ENCODE measurements at regions not wholly inside any gene's neighbourhood (a gene's known extent, or its start where the extent isn't known, plus 50 kb on each side); places are given as distances from the start of the nearest gene placed in this dataset.
"Not testable (repeated sequence)": the region's sequence is repeated elsewhere in the genome, so short reads cannot be mapped to it uniquely, and the experiment has no call there.

- no peaks in the 10 kb centered on the region for H3K79me2 ChIP-seq (ENCODE audit: insufficient read depth, low read length)
- H3K4me2 ChIP-seq (ENCODE audit: insufficient read depth, insufficient read length, low read length), result no peak overlapping the region
- H3K23ac ChIP-seq (ENCODE audit: insufficient read length, low read depth, low read length), result no peak overlapping the region
- H3K14ac ChIP-seq (ENCODE audit: insufficient read depth, low read length), result no peak overlapping the region
- H4K91ac ChIP-seq (ENCODE audit: insufficient read length, low read depth, low read length), result no peak overlapping the region
- H3K9ac ChIP-seq (ENCODE audit: extremely low read depth, insufficient read length, low read length), result no peak overlapping the region
- no peak overlapping the region for H2BK5ac ChIP-seq (ENCODE audit: insufficient read length, low read length)
- H3T11ph ChIP-seq (ENCODE audit: low read length), result no peak overlapping the region
- no peak overlapping the region for H2BK15ac ChIP-seq (ENCODE audit: low read depth, low read length)
- no peaks in the 10 kb centered on the region; the same call in 1 of the 2 replicates for H3K27me3 Mint-ChIP-seq (ENCODE audit: low read depth)
- no peaks in the 10 kb centered on the region for H3K79me1 ChIP-seq (ENCODE audit: insufficient read depth, low read depth, low read length, poor library complexity, severe bottlenecking)
- H2BK120ac ChIP-seq (ENCODE audit: low read depth, low read length, poor library complexity, severe bottlenecking), result no peak overlapping the region
- no peaks in the 10 kb centered on the region for H3K9me3 ChIP-seq (ENCODE audit: control insufficient read depth, low read depth, low read length)
- H2AK5ac ChIP-seq (ENCODE audit: insufficient read length, low read length), result no peak overlapping the region
- no peak overlapping the region for H2BK20ac ChIP-seq (ENCODE audit: low read depth, low read length, poor library complexity, severe bottlenecking)
- H3K9me3 Mint-ChIP-seq, result peaks cover 3 to 5% of the 10 kb centered on the region in 2 experiments; a peak in 2 of 5 replicates
- H3K4ac ChIP-seq (ENCODE audit: low read depth, low read length), result no peak overlapping the region
- H4K5ac ChIP-seq (ENCODE audit: insufficient read length, low read depth, low read length), result no peak overlapping the region
- no peaks in the 10 kb centered on the region for H4K20me1 ChIP-seq (ENCODE audit: control insufficient read depth, insufficient read depth, insufficient read length)
- peaks cover 0 to 3% of the 10 kb centered on the region in 2 experiments; a peak in 1 of 4 replicates for H3K4me1 Mint-ChIP-seq
- no peaks in the 10 kb centered on the region for H3K23me2 ChIP-seq (ENCODE audit: insufficient read length, low read depth, low read length, poor library complexity, severe bottlenecking)
- no peak overlapping the region for H3K56ac ChIP-seq (ENCODE audit: insufficient read length, low read depth, low read length)
- no peak overlapping the region for H3K27ac ChIP-seq (ENCODE audit: insufficient read length, low read depth, low read length)
- H3K4me3 Mint-ChIP-seq, result no peak overlapping the region
- H4K8ac ChIP-seq (replicated peaks; ENCODE audit: insufficient read length, low read depth, low read length), result no peak overlapping the region
- H2BK12ac ChIP-seq (ENCODE audit: insufficient read length, low read depth, low read length), result no peak overlapping the region
- H3K27me3 ChIP-seq (ENCODE audit: insufficient read depth, low read length), result no peaks in the 10 kb centered on the region
- TF ChIP-seq CTCF (conservative IDR thresholded peaks at IDR 0.05), result no peak
- H3K18ac ChIP-seq (ENCODE audit: insufficient read length, low read depth, low read length), result no peak overlapping the region
- no peak for DNase-seq
- no peaks in the 10 kb centered on the region; a peak in 1 of 7 replicates for H3K36me3 Mint-ChIP-seq (ENCODE audit: insufficient read depth in 1 of 3, low read depth in 3 of 3)
- no peaks in the 10 kb centered on the region for H3K4me1 ChIP-seq (ENCODE audit: insufficient read depth, low read length)
- no peak overlapping the region for H2AFZ ChIP-seq (ENCODE audit: low read length)
- H3K27ac Mint-ChIP-seq, result no peak overlapping the region
Observed at GRCh38 chr14:49249022-49249421, 337.2 kb downstream of the RPS29 start.

GRCh38 chr14:49243777-49244176 is 342.4 kb downstream of the RPS29 start:
- H3T11ph ChIP-seq (ENCODE audit: low read length); H3K14ac ChIP-seq (ENCODE audit: insufficient read depth, low read length); H3K27me3 Mint-ChIP-seq (ENCODE audit: low read depth); H3K27ac Mint-ChIP-seq; H3K4me3 Mint-ChIP-seq; H3K18ac ChIP-seq (ENCODE audit: insufficient read length, low read depth, low read length); H3K27me3 ChIP-seq (ENCODE audit: insufficient read depth, low read length); H3K9me3 Mint-ChIP-seq; H3K4me1 ChIP-seq (ENCODE audit: insufficient read depth, low read length); H3K4me2 ChIP-seq (ENCODE audit: insufficient read depth, insufficient read length, low read length); H3K23me2 ChIP-seq (ENCODE audit: insufficient read length, low read depth, low read length, poor library complexity, severe bottlenecking); H2AFZ ChIP-seq (ENCODE audit: low read length); H3K4ac ChIP-seq (ENCODE audit: low read depth, low read length); H3K56ac ChIP-seq (ENCODE audit: insufficient read length, low read depth, low read length); H3K9ac ChIP-seq (ENCODE audit: extremely low read depth, insufficient read length, low read length); H4K8ac ChIP-seq (replicated peaks; ENCODE audit: insufficient read length, low read depth, low read length); H3K9me3 ChIP-seq (ENCODE audit: control insufficient read depth, low read depth, low read length); H2BK20ac ChIP-seq (ENCODE audit: low read depth, low read length, poor library complexity, severe bottlenecking); H4K91ac ChIP-seq (ENCODE audit: insufficient read length, low read depth, low read length); H4K20me1 ChIP-seq (ENCODE audit: control insufficient read depth, insufficient read depth, insufficient read length); H4K5ac ChIP-seq (ENCODE audit: insufficient read length, low read depth, low read length); H3K27ac ChIP-seq (ENCODE audit: insufficient read length, low read depth, low read length); H3K79me1 ChIP-seq (ENCODE audit: insufficient read depth, low read depth, low read length, poor library complexity, severe bottlenecking); H2BK12ac ChIP-seq (ENCODE audit: insufficient read length, low read depth, low read length); H3K36me3 Mint-ChIP-seq (ENCODE audit: insufficient read depth in 1 of 3, low read depth in 3 of 3); DNase-seq; H3K79me2 ChIP-seq (ENCODE audit: insufficient read depth, low read length); H3K4me1 Mint-ChIP-seq; H2BK5ac ChIP-seq (ENCODE audit: insufficient read length, low read length); H2BK120ac ChIP-seq (ENCODE audit: low read depth, low read length, poor library complexity, severe bottlenecking); H2AK5ac ChIP-seq (ENCODE audit: insufficient read length, low read length); H2BK15ac ChIP-seq (ENCODE audit: low read depth, low read length); H3K23ac ChIP-seq (ENCODE audit: insufficient read length, low read depth, low read length): not testable (repeated sequence)
- no CpG with 5 or more reads among the region's 5 CpGs for WGBS (ENCODE audit: extremely low coverage, insufficient read length, low lambda C conversion rate)

Measured in H9 (cell line).